ENCODE measurements at regions not wholly inside any gene's neighbourhood (a gene's known extent, or its start where the extent isn't known, plus 50 kb on each side); places are given as distances from the start of the nearest gene placed in this dataset.
"Not testable (repeated sequence)": the region's sequence is repeated elsewhere in the genome, so short reads cannot be mapped to it uniquely, and the experiment has no call there.

DNA sequence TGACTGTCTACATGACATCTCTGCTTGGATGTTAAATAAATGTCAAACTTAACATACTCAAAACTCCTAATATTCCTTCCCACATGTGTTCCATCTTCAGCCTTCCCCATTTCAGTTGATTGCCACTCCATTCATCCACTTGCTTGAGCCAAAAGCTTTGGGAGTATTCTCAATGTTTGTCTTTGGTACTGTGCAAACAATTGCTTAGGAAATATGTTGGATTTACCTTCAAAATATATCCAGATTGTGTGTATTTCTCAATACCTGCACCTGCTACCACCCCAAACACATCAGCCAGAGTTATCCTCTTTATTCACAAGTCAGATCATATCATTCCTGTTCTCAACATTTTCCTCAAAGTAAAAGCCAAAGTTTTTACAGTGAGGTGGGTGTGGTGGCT lies 350.3 kb upstream of the FAM98A start:
- no peak for DNase-seq (ENCODE audit: low read depth)

DNA sequence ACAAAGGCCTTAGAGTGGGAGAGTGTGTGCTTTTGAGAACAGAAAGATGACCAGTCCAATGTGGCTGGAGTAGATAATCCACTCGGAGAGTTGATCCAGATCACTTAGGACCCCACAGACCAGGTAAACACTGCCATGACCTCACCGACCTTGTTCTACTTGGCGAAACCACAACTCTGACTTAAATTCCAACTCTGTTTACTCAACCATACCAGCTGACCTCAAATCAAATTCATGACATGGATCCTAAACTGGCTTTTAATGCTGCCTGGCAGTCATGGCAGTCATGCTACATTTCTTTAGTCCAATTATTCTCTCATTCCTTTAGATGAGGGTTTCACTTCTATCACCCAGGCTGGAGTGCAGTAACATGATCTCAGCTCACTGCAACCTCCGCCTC lies 347.1 kb upstream of the FAM98A start:
- no peak for DNase-seq (ENCODE audit: low read depth)

DNA sequence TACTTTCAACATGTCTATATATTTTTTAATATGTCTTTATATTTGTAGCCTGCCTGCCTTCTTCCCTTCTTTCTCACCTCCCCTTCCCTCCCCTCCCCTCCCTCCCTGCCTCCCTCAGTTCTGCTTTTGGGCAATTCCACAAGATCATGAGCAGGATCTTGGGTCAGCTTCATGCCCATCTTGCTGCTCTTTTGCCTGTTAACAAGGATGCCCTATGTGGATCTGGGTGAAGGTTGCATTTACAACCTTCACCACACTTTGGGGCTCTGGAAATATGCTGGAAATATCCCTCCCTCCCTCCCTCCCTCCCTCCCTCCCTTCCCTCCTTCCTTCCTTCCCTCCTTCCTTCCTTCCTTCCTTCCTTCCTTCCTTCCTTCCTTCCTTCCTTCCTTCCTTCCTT lies 334.1 kb upstream of the FAM98A start:
- DNase-seq (ENCODE audit: low read depth), result no peak

DNA sequence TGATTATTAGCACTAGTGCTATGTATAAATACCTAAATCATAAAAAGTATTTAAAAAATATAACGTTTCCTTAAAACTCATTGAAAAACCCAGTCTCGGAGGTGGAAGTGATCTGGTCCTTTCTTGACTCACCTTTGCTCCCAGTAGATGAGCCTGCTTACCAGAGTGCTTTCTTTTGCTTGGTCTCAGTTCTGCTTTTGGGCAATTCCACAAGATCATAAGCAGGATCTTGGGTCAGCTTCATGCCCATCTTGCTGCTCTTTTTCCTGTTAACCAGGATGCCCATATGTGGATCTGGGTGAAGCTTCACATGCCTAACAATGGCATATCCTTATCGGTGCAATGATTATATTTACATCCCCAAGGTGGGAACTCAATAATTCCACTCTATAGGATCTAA lies 332.1 kb upstream of the FAM98A start:
- no peak for DNase-seq (ENCODE audit: low read depth)

DNA sequence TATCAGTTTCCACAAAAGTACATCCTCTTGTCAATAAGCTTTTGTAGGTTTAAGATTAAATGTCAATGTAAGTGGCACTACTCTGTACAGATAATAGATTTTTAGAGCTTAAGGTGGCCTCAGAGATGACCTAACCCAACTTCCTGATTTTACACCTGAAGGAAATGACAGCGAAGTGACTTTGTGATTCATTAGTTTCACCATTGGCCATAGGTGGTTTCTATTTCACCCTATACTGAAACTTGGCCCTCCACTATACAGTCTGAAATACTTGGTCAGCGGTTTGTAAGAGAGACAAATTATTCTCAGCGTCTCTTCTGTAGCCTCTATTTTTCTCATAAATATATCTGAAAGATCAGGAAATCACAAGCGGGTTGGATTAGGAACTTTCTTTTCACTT lies 330.4 kb upstream of the FAM98A start:
- no peak for DNase-seq (ENCODE audit: low read depth)

DNA sequence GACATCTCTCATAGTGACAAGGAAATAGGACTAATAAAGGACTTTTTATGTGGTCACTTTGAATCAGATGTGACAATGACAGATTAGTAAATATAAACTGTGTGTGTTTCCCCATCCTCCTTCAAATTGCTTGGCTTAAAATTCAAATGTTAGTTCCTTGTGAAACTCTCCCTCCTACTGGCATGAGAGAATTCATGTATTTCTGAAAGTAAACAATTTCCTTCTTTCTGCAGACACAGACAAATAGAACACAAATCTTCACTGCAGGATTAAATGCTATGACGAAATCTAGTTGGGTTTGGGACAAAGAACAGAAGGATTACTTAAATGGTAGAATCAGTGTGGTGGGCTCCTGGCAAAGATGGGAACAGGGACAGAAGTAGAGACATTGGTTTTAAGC lies 328.7 kb upstream of the FAM98A start:
- no peak for DNase-seq (ENCODE audit: low read depth)

DNA sequence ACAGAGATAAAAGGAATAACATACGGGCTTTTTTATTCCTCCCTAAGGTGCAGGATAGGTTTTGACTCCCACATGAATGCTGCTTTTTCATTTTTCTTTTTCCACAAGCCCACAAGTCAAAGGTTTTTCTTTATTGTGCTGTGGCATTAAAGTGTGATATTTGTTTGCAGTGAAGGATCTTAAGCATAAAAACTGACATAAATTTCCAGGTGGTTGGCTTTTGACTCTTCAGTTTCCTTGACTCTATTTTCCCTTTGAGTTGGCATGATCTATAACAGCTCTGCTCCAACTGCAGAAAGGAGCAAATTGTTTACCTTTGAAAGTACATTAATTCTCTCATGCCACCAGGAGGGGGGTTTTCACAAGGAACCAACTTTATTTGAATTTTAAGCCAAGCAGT lies 326.2 kb upstream of the FAM98A start:
- no peak for DNase-seq (ENCODE audit: low read depth)

DNA sequence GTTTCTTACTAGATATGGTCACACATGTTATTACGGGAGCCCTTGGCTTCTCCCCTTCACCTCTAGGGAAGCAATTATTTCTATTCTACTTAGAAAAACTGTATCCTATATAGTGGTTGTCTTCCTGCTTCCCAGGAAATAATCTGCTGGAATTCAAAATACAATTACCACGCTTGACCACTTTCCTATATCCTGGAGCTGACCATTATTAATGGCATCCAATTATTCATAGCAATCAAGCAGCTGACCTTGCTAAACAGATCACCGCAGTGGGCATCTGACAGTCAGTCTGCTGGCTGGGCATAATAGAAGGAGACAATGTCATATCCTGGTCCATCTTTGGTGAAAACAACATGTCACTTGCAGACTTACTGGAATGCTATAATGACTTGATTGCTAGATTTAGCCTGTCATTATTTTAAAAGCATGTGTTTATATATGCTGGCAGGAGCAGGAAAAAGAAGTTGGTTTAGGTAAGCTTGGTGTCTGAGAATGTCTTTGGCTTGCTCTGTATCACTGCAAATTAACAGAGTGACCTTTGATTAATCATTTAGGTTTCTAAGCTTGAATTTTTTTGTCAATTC lies 325.6 kb upstream of the FAM98A start:
- no peak for DNase-seq (ENCODE audit: low read depth)

DNA sequence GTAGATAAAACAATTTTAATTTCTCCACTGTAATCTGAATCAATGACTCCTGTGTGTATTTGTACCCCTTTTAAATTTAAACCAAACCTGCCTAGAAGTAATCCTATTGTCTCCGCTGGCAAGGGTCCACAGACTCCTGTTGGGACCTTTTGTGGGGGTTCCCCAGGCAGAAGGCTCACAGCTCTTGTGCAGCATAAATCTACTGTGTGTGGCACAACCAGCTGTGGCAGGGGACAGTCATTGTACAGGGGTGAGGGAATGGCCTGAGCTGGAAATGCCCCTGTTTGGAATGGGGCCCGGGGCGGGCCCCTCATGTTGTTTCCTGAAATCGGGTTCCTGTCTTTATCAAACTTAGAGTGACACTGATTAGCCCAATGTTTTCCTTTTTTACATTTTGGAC lies 318.2 kb upstream of the FAM98A start:
- DNase-seq (ENCODE audit: low read depth), result no peak

DNA sequence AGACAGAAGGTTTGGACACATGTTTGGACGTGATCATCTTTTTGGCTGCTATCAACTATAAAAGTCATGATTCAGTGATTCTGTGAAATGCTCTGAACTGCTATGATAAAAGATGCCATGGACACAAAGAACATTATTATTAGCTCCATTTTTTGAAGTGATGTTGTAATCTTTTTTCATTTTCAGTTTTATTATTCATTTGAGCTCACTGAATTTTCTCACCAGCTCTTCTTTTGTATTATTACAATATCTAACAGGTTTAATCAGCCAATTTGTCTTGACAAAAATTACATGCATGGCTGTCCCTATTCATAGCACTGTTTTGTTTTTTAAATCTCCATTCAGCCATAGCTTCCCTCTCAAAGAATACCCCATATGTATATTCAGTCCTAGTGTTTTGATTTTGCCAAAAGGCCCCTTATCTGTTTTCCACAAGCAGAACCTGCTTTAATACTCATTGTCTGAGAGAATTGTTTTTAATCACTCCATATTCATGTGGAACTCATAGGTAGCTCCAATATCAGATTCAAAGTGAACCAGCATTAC lies 314.0 kb upstream of the FAM98A start:
- DNase-seq (ENCODE audit: low read depth), result no peak

DNA sequence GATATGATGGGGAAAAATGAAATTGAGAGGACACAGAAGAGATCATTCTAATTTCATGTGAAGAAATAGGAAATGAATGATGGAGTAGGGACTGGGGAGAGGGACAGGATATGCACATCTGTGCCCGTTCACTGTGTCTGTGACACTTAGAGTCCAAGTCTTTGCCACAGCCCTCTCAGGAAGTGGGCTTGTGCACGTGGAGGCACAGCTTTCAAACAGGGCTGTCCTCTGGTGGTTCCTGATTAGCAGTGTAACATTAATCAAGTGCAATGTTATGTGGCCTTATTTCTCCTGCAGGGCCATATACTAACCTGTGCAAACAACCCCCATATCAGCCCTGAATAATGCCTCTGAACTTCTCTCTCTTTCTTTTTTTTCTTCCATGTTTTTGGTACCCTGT lies 312.2 kb upstream of the FAM98A start:
- DNase-seq (ENCODE audit: low read depth), result no peak

DNA sequence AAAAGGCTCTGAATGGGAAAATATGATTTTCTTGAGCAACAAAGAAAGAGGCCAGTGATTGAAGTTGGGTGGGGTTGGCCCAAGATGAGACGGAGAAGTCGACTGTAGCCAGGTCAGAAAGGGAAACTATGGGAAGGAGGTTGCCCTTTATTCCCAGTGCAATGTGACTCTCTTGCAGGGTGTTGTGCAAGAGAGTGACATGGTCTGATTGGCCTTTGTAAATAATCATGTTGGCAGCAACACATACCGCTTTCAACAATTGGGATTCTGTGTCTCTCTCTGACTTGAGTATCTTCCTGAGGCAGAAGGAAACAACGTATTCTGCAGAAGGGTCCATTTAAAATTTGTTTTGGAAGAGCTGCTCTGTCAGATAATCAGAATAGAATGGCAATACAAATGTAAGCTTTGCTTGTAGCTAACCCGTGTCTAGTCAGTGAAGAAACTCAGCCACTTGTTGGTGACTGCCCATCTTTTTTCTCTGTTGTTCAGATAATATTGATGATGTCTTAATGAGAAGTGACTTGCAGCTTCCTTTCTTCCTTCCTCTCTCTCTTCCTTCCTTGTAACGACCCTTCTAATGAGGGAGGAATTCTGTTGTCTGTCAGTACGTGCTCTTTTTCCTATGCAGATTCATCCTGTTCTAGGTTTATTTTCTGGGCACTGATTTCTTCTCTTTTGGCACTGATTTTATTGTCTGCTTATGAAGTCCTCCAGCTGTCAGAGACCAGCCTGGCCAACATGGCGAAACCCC lies 311.0 kb upstream of the FAM98A start:
- no peak for DNase-seq (ENCODE audit: low read depth)

DNA sequence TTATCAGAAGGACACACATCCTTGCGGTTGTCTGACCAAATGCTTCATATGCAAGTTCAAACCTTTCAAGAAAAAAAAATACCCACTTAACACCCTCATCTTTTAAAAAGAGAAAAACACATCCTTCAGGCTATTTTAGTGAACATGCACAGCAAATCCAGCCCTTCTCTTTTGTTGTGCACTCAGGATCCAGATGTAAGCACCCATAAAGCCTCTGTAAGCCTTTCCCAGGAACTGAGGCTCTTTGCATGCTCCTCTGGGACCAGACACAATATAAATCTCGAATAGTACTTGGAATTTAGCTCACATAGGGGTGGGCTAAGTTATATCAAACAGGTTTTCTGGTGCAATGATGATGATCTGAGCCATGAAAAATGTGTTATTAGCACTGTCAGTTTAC lies 308.8 kb upstream of the FAM98A start:
- DNase-seq (ENCODE audit: low read depth), result no peak

DNA sequence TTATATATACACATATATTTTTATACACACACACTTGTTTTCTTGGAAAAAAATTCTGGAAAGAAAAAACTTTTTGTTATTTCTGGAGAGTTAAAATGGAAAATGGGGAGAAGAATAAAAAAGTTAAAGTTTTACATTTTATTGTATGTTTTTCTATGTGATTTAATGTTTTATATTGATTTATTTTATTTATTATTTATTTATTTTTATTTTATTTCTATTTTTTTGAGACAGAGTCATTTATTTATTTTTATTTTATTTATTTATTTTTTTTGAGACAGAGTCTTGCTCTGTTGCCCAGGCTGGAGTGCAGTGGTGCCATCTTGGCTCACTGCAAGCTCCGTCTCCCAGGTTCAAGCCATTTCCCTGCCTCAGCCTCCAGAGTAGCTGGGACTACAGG lies 307.0 kb upstream of the FAM98A start:
- not testable (repeated sequence) for DNase-seq (ENCODE audit: low read depth)

DNA sequence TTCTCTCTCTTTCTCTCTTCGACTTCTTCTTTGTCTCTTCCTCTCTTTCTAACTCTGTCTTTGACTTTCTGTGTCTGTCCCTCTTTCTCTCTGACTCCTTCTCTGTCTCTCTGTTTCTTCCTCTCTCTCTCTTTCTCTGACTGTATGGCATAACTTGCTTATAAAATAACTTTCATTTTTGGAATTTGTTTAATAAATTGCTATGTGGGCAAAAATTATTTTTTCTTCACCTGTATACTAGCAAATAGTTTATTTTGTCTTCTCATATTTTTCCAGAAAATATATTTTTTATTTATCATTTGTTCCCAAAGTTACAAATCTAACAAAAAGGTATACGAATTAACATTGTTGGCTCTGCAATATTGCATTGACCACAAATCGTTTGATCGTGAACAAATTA lies 305.7 kb upstream of the FAM98A start:
- no peak for DNase-seq (ENCODE audit: low read depth)

DNA sequence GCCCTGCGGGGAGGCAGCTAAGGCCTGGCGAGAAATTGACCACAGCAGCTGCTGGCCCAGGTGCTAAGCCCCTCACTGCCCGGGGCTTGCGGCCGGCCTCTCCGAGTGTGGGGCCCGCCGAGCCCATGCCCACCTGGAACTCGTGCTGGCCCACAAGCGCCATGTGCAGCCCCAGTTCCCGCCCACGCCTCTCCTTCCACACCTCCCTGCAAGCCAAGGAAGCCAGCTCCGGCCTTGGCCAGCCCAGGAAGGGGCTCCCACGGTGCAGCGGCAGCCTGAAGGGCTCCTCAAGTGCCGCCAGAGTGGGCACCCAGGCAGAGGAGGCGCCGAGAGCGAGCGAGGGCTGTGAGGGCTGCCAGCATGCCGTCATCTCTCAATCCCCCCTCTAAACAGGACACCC lies 304.6 kb upstream of the FAM98A start:
- DNase-seq (ENCODE audit: low read depth), result no peak

DNA sequence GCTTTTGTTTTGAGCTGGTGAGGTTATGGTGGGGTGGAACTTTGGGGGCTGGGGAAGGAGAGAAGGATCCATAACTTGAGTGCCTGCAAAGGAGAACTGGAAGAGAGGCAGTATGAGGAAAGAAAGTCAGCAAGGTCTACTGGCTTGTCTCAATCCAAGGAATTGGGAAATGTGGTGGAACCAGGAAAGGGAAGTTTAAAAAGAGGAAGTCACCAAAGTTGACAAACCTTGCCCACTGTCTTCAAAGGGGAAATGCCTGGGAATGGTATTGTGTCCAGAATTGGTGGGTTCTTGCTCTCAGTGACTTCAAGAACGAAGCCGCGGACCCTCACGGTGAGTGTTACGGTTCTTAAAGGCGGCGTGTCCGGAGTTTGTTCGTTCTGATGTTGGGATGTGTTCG lies 304.1 kb upstream of the FAM98A start:
- no peak for DNase-seq (ENCODE audit: low read depth)

DNA sequence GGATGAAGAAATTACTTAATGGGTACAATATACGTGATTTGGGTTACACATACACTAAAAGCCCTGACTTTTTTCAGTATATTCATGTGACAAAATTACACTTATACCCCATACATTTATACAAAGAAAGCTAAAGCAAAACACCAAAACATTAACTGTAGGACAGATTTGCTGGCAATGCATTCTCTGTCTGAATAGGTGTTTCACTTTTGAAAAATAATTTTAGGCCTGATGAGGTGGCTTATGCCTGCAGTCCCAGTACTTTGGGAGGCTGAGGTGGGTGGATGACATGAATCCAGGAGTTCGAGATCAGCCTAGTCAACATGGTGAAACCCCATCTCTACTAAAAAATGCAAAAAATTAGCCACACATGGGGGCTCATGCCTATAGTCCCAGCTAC lies 301.5 kb upstream of the FAM98A start:
- no peak for DNase-seq (ENCODE audit: low read depth)

DNA sequence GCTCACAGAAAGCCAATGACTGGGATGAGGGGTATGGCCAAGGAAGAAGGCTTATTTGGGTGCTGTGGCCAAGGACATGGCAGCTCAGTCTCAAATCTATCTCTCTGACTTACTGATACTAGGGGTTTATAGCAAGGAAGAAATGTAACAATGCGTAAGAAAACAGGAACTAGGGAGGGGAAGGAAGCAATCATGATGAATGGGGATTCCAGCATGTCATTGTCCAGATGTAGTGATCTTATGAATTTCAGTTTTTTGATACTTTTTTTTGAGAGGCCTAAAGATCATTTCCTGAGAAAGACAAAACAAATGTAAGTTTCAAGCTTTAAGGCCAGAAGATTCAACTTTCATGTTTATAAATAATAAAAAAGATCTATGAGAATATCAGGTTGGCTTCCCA lies 298.6 kb upstream of the FAM98A start:
- DNase-seq (ENCODE audit: low read depth), result no peak

DNA sequence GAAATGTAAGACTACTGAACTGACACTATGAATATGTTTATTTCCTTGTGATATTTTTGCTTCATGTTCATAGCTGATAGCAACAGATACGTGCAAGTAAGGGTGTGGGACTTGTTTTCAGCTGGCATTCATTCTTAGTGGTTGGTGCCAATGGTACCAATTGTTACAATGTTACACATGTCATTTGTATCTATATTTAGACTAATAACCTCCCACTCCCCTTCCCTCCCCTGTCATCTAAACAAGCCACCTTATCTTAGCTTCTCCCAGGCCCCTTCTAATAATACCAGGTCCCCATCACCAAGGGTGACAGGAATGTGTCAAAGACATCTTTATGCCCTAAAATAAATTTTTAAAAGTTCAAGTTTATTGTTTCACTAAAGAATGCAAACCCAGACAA lies 294.7 kb upstream of the FAM98A start:
- DNase-seq (ENCODE audit: low read depth), result no peak

DNA sequence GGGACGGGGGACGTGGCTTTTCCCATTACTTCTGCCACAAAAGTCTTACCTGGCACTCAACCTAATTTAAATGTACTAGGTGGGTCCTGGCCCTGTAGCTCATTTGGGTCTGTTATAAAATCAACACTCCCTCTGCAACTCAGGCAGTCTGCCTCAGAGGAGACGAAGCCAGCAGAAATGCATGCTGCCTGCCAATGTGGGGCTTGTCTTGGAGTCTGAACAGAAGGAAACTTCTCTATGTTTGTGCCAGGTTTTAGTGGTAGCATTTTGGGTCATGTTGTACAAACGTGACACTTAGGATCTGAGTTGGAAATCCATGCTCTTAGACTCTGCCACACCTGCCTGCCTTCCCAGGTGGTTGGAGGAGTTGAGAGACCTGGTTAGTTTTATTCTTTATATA lies 292.5 kb upstream of the FAM98A start:
- DNase-seq (ENCODE audit: low read depth), result no peak

DNA sequence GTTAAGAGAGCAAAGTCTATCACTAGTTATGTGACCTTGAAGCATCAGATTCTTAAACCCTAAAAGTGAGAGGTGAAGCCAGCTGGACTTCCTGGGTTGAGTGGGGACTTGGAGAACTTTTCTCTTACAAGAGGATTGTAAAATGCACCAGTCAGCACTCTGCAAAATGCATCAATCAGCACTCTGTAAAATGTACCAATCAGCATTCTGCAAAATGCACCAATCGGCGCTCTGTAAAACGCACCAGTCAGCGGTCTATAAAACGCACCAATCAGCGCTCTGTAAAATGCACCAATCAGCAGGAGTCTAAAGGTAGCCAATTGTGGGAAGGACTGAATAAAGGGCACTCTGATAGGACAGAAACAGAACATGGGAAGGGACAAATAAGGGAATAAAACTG lies 291.6 kb upstream of the FAM98A start:
- no peak for DNase-seq (ENCODE audit: low read depth)

DNA sequence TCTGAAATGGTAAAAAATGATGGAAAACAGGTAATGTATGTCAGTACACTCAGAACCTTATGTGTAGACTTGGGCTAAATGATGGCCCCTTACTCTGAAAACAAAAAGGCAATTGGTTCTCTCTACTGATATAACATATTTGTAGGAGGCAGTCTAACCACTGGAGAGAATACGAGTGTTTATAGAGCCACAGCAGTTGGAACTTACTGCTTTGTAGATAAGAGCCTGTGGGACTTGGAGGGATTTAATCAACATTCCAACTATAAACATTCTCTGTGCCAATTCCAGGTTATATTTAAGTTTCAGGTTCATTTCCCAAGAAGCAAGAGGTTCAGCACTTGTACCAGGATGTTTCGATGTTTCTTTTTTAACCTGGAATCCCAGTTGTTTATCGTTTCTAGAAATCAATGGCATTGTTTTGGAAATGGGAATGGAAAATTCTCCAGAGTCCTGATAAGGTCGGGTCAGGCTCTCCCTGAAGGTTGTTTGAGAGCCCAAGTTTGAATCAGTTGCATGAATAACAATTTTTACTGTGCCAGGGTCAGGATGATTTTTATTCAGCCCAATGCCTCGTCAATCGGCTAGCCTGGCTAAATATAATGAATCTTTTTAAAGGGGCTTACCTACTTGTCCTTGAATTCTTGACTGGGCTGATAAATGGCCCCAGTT lies 278.4 kb upstream of the FAM98A start:
- no peak for DNase-seq (ENCODE audit: low read depth)
